HG03064 (cell line): ENCODE measurements at regions not wholly inside any gene's neighbourhood (a gene's known extent, or its start where the extent isn't known, plus 50 kb on each side); places are given as distances from the start of the nearest gene placed in this dataset.
"Not testable (repeated sequence)": the region's sequence is repeated elsewhere in the genome, so short reads cannot be mapped to it uniquely, and the experiment has no call there.

Experiments
- ATAC-seq: cut with Tn5 transposase; IDR thresholded peaks from one replicate; pipeline ENCODE4 v1.9.1; 2021; ENCODE audit warnings: low read depth; ENCODE audit not compliant: unreplicated experiment

- ATAC-seq: no peak
Measured at GRCh38 chr6:119856136-119856535, 506.6 kb upstream of the MAN1A1 start.

- ATAC-seq: no peak
Measured at GRCh38 chr6:119848696-119849095, 499.1 kb upstream of the MAN1A1 start.

- ATAC-seq: no peak
Measured at GRCh38 chr6:119845161-119845560, 495.6 kb upstream of the MAN1A1 start.

- ATAC-seq: no peak
Measured at GRCh38 chr6:119844387-119844786, 494.8 kb upstream of the MAN1A1 start.

GRCh38 chr6:119842191-119842590, 492.6 kb upstream of the MAN1A1 start:
- no peak for ATAC-seq

GRCh38 chr6:119838043-119838442, 488.5 kb upstream of the MAN1A1 start:
- no peak for ATAC-seq

- ATAC-seq: no peak
Measured at GRCh38 chr6:119834418-119834817, 484.9 kb upstream of the MAN1A1 start.

GRCh38 chr6:119832411-119832810, 482.9 kb upstream of the MAN1A1 start:
- ATAC-seq: no peak

- ATAC-seq: no peak
Measured at GRCh38 chr6:119830494-119831295, 481.1 kb upstream of the MAN1A1 start.

- no peak for ATAC-seq
Measured at GRCh38 chr6:119830069-119830468, 480.5 kb upstream of the MAN1A1 start.

GRCh38 chr6:119829499-119829898, 479.9 kb upstream of the MAN1A1 start:
- ATAC-seq: not testable (repeated sequence)

- ATAC-seq: no peak
Measured at GRCh38 chr6:119829006-119829405, 479.4 kb upstream of the MAN1A1 start.

GRCh38 chr6:119821380-119821779, 471.8 kb upstream of the MAN1A1 start:
- no peak for ATAC-seq

- no peak for ATAC-seq
Measured at GRCh38 chr6:119818876-119819275, 469.3 kb upstream of the MAN1A1 start.

GRCh38 chr6:119814609-119815400, 465.2 kb upstream of the MAN1A1 start:
- ATAC-seq: no peak

GRCh38 chr6:119802464-119802863, 452.9 kb upstream of the MAN1A1 start:
- no peak for ATAC-seq

GRCh38 chr6:119801056-119801455, 451.5 kb upstream of the MAN1A1 start:
- ATAC-seq: no peak

GRCh38 chr6:119800526-119800925, 451.0 kb upstream of the MAN1A1 start:
- ATAC-seq: no peak

- no peak for ATAC-seq
Measured at GRCh38 chr6:119799596-119800509, 450.3 kb upstream of the MAN1A1 start.

GRCh38 chr6:119791736-119792135, 442.2 kb upstream of the MAN1A1 start:
- ATAC-seq: no peak

GRCh38 chr6:119781365-119781764, 431.8 kb upstream of the MAN1A1 start:
- no peak for ATAC-seq
